Loucy (cell line): ENCODE measurements at regions not wholly inside any gene's neighbourhood (a gene's known extent, or its start where the extent isn't known, plus 50 kb on each side); places are given as distances from the start of the nearest gene placed in this dataset.
A peak's percentile ranks its signal among the peaks of the same experiment; 100 is the strongest.

Source experiments
- H2AFZ ChIP-seq: fragments of 200-600 bp; sonication (generic); 2 replicates; pipeline ENCODE4 v1.6.0; 2016; ENCODE audit warnings: antibody characterized with exemption, mild to moderate bottlenecking, low read length, moderate library complexity
- H3F3A ChIP-seq: fragments of 200-600 bp; 2 replicates; pipeline ENCODE4 v1.6.0; 2016; ENCODE audit warnings: antibody characterized with exemption, low read depth, mild to moderate bottlenecking
- H3K27me3 ChIP-seq: fragments of 200-600 bp; sonication (generic); 2 replicates; pipeline ENCODE4 v1.6.1; 2014; ENCODE audit warnings: low read length, mild to moderate bottlenecking; ENCODE audit not compliant: insufficient read depth, poor library complexity, severe bottlenecking
- H3K36me3 ChIP-seq: fragments of 200-600 bp; sonication (generic); 2 replicates; pipeline ENCODE4 v1.6.1; 2016; ENCODE audit warnings: low read length; ENCODE audit not compliant: insufficient read depth
- H3K4me1 ChIP-seq: fragments of 200-600 bp; sonication (generic); 2 replicates; pipeline ENCODE4 v1.5.1; 2014; ENCODE audit warnings: low read length, mild to moderate bottlenecking; ENCODE audit not compliant: insufficient read depth, poor library complexity, severe bottlenecking
- H3K4me2 ChIP-seq: fragments of 200-600 bp; sonication (generic); 2 replicates; pipeline ENCODE4 v1.6.0; 2014; ENCODE audit warnings: antibody characterized with exemption, low read length, low read depth, mild to moderate bottlenecking; ENCODE audit not compliant: poor library complexity, severe bottlenecking
- H3K4me3 ChIP-seq: fragments of 200-600 bp; sonication (generic); 2 replicates; pipeline ENCODE4 v1.5.1; 2014; ENCODE audit warnings: low read length, mild to moderate bottlenecking, mixed read lengths; ENCODE audit not compliant: poor library complexity, severe bottlenecking
- H3K79me2 ChIP-seq: fragments of 200-600 bp; sonication (generic); 2 replicates; pipeline ENCODE4 v1.6.1; 2014; ENCODE audit warnings: low read length; ENCODE audit not compliant: insufficient read depth
- H3K9ac ChIP-seq: fragments of 200-600 bp; sonication (generic); 2 replicates; pipeline ENCODE4 v1.6.0; 2014; ENCODE audit warnings: mild to moderate bottlenecking, low read depth, low read length, moderate library complexity; ENCODE audit not compliant: poor library complexity, severe bottlenecking
- H3K9me2 ChIP-seq: fragments of 200-600 bp; sonication (generic); replicated peaks from 2 replicates; pipeline ENCODE4 v1.6.1; 2016; ENCODE audit warnings: low read depth, low read length, mixed read lengths
- H3K9me3 ChIP-seq: fragments of 200-600 bp; sonication (generic); 2 replicates; pipeline ENCODE4 v1.6.1; 2014; ENCODE audit warnings: mild to moderate bottlenecking, antibody characterized with exemption, low read length, low read depth; ENCODE audit not compliant: insufficient read depth
- H4K20me1 ChIP-seq: fragments of 200-600 bp; sonication (generic); 2 replicates; pipeline ENCODE4 v1.6.0; 2014; ENCODE audit warnings: antibody characterized with exemption, low read length, mild to moderate bottlenecking; ENCODE audit not compliant: insufficient read depth, poor library complexity, severe bottlenecking
- CTCF ChIP-seq: fragments of 200-600 bp; sonication (generic); conservative IDR thresholded peaks from 2 replicates; pipeline ENCODE4 v1.5.1; 2014; ENCODE audit warnings: mild to moderate bottlenecking, antibody characterized with exemption, low read length
- EZH2phosphoT487 ChIP-seq: fragments of 200-600 bp; IDR thresholded peaks from 2 replicates; pipeline ENCODE4 v1.6.1; 2018; ENCODE audit warnings: antibody characterized with exemption, mild to moderate bottlenecking, moderate library complexity, borderline replicate concordance

- Histone ChIP-seq H2AFZ (no peak overlapping the region), H3K4me2 (no peak overlapping the region), H3K9ac (no peak overlapping the region), H3K27me3 (peaks cover 56% of the 10 kb centered on the region), H3K4me1 (peaks cover 20% of the 10 kb centered on the region), H3K9me2 (no peaks in the 10 kb centered on the region), H3F3A (no peaks in the 10 kb centered on the region), H4K20me1 (no peaks in the 10 kb centered on the region), H3K36me3 (no peaks in the 10 kb centered on the region), H3K9me3 (no peaks in the 10 kb centered on the region), H3K4me3 (no peak overlapping the region), H3K79me2 (no peaks in the 10 kb centered on the region)
- no peak for TF ChIP-seq EZH2phosphoT487
- no peak for TF ChIP-seq CTCF
These were observed 133.6 kb downstream of the MBD2 start for GRCh38 chr18:54090856-54091255.

- no peaks in the 10 kb centered on the region for H3F3A ChIP-seq
- H3K9me3 ChIP-seq, result no peaks in the 10 kb centered on the region
- H3K9me2 ChIP-seq, result no peaks in the 10 kb centered on the region
- H4K20me1 ChIP-seq, result no peaks in the 10 kb centered on the region
- TF ChIP-seq CTCF, result no peak
- no peak for TF ChIP-seq EZH2phosphoT487
- no peaks in the 10 kb centered on the region for H3K36me3 ChIP-seq
- H3K4me2 ChIP-seq, result peak overlapping the region; percentile 4
- H3K27me3 ChIP-seq, result peaks cover 57% of the 10 kb centered on the region
- H3K9ac ChIP-seq, result no peak overlapping the region
- peaks cover 26% of the 10 kb centered on the region for H3K4me1 ChIP-seq
- no peak overlapping the region for H3K4me3 ChIP-seq
- H2AFZ ChIP-seq, result no peak overlapping the region
- no peaks in the 10 kb centered on the region for H3K79me2 ChIP-seq
These were observed 134.6 kb downstream of the MBD2 start for GRCh38 chr18:54089749-54090459.

- H3K79me2 ChIP-seq, result no peaks in the 10 kb centered on the region
- no peaks in the 10 kb centered on the region for H3K36me3 ChIP-seq
- peak overlapping the region; percentile 59 for H3K4me3 ChIP-seq
- no peaks in the 10 kb centered on the region for H4K20me1 ChIP-seq
- H2AFZ ChIP-seq, result no peak overlapping the region; the same call in 1 of the 2 replicates
- no peak for TF ChIP-seq EZH2phosphoT487
- no peak for TF ChIP-seq CTCF
- no peaks in the 10 kb centered on the region for H3K9me2 ChIP-seq
- H3K9ac ChIP-seq, result no peak overlapping the region
- no peaks in the 10 kb centered on the region for H3F3A ChIP-seq
- peaks cover 80% of the 10 kb centered on the region for H3K27me3 ChIP-seq
- peak overlapping the region; percentile 57 for H3K4me2 ChIP-seq
- H3K4me1 ChIP-seq, result peaks cover 26% of the 10 kb centered on the region
- peaks cover 9% of the 10 kb centered on the region; the same call in 1 of the 2 replicates for H3K9me3 ChIP-seq
These were observed 137.6 kb downstream of the MBD2 start for GRCh38 chr18:54086863-54087262.
